Neural cell (in vitro differentiated cells): ENCODE measurements at regions not wholly inside any gene's neighbourhood (a gene's known extent, or its start where the extent isn't known, plus 50 kb on each side); places are given as distances from the start of the nearest gene placed in this dataset.

Experiments used
- H2AFZ ChIP-seq: fragments of 200-600, 300-800 bp; sonication (generic), shearing (Covaris generic); 2 replicates; pipeline ENCODE4 v1.6.0; 2014; ENCODE audit warnings: low read depth, mild to moderate bottlenecking, antibody characterized with exemption, low read length, moderate library complexity
- H3F3A ChIP-seq: fragments of 200-600 bp; shearing (Covaris generic); 2 replicates; pipeline ENCODE4 v1.6.1; 2016; ENCODE audit warnings: mild to moderate bottlenecking, moderate library complexity, mixed read lengths, antibody characterized with exemption, low read length; ENCODE audit not compliant: insufficient read depth, poor library complexity, severe bottlenecking
- H3K27ac ChIP-seq: fragments of 200-600, 300-800 bp; sonication (generic), shearing (Covaris generic); 2 replicates; pipeline ENCODE4 v1.5.1; 2014; ENCODE audit warnings: mild to moderate bottlenecking, low read length, moderate library complexity
- H3K27me3 ChIP-seq: fragments of 300-800, 200-600 bp; sonication (generic), shearing (Covaris generic); 2 replicates; pipeline ENCODE4 v1.6.0; 2014; ENCODE audit warnings: mild to moderate bottlenecking, low read depth, low read length, moderate library complexity; ENCODE audit not compliant: insufficient read depth
- H3K36me3 ChIP-seq: fragments of 300-800, 200-600 bp; sonication (generic), shearing (Covaris generic); 2 replicates; pipeline ENCODE4 v1.5.1; 2014; ENCODE audit warnings: mild to moderate bottlenecking, antibody characterized with exemption, low read length, moderate library complexity; ENCODE audit not compliant: insufficient read depth
- H3K4me2 ChIP-seq: fragments of 300-800, 200-600 bp; sonication (generic), shearing (Covaris generic); 2 replicates; pipeline ENCODE4 v1.6.0; 2014; ENCODE audit warnings: mild to moderate bottlenecking, low read length
- H3K4me3 ChIP-seq: fragments of 300-800, 200-600 bp; sonication (generic), shearing (Covaris generic); 2 replicates; pipeline ENCODE4 v1.5.1; 2014; ENCODE audit warnings: mild to moderate bottlenecking, low read length, moderate library complexity
- H3K79me2 ChIP-seq: fragments of 200-600 bp; shearing (Covaris generic); replicated peaks from 2 replicates; pipeline ENCODE4 v1.6.0; 2014; ENCODE audit warnings: mild to moderate bottlenecking, low read length, moderate library complexity; ENCODE audit not compliant: insufficient read depth
- H3K9ac ChIP-seq: fragments of 300-800, 200-600 bp; sonication (generic), shearing (Covaris generic); 2 replicates; pipeline ENCODE4 v1.6.1; 2016; ENCODE audit warnings: mild to moderate bottlenecking, low read length, mixed read lengths
- H3K9me2 ChIP-seq: fragments of 200-600 bp; shearing (Covaris generic); 2 replicates; pipeline ENCODE4 v1.6.1; 2016; ENCODE audit warnings: mild to moderate bottlenecking, low read length, mixed read lengths; ENCODE audit not compliant: insufficient read depth
- H3K9me3 ChIP-seq: fragments of 200-600, 300-800 bp; sonication (generic), shearing (Covaris generic); 2 replicates; pipeline ENCODE4 v1.6.1; 2016; ENCODE audit warnings: mild to moderate bottlenecking, mixed run types, low read length, moderate library complexity, mixed read lengths
- H4K20me1 ChIP-seq: fragments of 200-600 bp; shearing (Covaris generic); 2 replicates; pipeline ENCODE4 v1.6.1; 2016; ENCODE audit warnings: mild to moderate bottlenecking, mixed run types; ENCODE audit not compliant: insufficient read depth
- EP300 ChIP-seq: fragments of 450-650 bp; conservative IDR thresholded peaks from 2 replicates; pipeline ENCODE4 v1.6.1; 2014; ENCODE audit warnings: antibody characterized with exemption, mild to moderate bottlenecking, moderate library complexity; ENCODE audit not compliant: poor library complexity, severe bottlenecking
- EZH2 ChIP-seq: fragments of 200-600, 300-800 bp; shearing (Covaris generic), sonication (generic); IDR thresholded peaks from 2 replicates; pipeline ENCODE4 v1.6.1; 2014; ENCODE audit warnings: antibody characterized with exemption, low read length, borderline replicate concordance, mild to moderate bottlenecking; ENCODE audit not compliant: insufficient read depth, poor library complexity, severe bottlenecking
- MXI1 ChIP-seq: fragments of 450-650 bp; conservative IDR thresholded peaks from 2 replicates; pipeline ENCODE4 v1.6.1; 2014; ENCODE audit warnings: antibody characterized with exemption, mild to moderate bottlenecking; ENCODE audit not compliant: poor library complexity, severe bottlenecking
- POLR2AphosphoS5 ChIP-seq: IDR thresholded peaks from 2 replicates; pipeline ENCODE4 v1.6.1; 2012
- RAD21 ChIP-seq: fragments of 450-650 bp; conservative IDR thresholded peaks from 2 replicates; pipeline ENCODE4 v1.6.1; 2014; ENCODE audit warnings: antibody characterized with exemption, mild to moderate bottlenecking, moderate library complexity
- SMC3 ChIP-seq: fragments of 450-650 bp; conservative IDR thresholded peaks from 2 replicates; pipeline ENCODE4 v1.6.1; 2014; ENCODE audit warnings: antibody characterized with exemption, mild to moderate bottlenecking, moderate library complexity; ENCODE audit not compliant: poor library complexity
- TAF1 ChIP-seq: IDR thresholded peaks from 2 replicates; pipeline ENCODE4 v1.6.1; 2012; ENCODE audit warnings: low read depth
- TF ChIP-seq, protein P1 (sequence below): fragments of 450-650 bp; IDR thresholded peaks from 2 replicates; pipeline ENCODE4 v1.5.1; 2014; ENCODE audit warnings: antibody characterized with exemption, mild to moderate bottlenecking, moderate library complexity; ENCODE audit not compliant: poor library complexity, severe bottlenecking
- TF ChIP-seq, protein P2 (sequence below): IDR thresholded peaks from 2 replicates; pipeline ENCODE4 v1.6.1; 2012; ENCODE audit warnings: borderline replicate concordance

DNA sequence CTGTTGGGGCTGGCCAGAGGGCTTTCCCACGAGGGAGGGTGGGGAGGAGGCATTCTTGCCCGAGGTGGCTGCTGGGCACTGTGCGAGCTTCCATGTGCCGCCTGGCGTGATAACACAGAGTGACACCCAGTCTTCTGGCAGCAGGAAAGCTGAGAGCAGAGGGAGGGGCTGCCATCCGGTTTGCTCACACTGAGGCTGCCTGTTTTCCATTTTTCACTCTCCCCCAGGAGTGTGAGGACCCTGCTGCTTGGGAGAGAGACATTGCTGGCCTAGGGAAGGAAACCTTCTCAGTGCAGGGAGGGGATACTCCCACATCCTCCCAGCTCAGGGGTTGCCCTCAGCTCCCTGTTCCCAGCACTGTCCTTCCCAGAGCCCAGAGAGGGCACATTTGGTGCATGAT is 73.1 kb downstream of the INHBB start:
- no peak for TF ChIP-seq EP300
- TF ChIP-seq, protein P1, sequence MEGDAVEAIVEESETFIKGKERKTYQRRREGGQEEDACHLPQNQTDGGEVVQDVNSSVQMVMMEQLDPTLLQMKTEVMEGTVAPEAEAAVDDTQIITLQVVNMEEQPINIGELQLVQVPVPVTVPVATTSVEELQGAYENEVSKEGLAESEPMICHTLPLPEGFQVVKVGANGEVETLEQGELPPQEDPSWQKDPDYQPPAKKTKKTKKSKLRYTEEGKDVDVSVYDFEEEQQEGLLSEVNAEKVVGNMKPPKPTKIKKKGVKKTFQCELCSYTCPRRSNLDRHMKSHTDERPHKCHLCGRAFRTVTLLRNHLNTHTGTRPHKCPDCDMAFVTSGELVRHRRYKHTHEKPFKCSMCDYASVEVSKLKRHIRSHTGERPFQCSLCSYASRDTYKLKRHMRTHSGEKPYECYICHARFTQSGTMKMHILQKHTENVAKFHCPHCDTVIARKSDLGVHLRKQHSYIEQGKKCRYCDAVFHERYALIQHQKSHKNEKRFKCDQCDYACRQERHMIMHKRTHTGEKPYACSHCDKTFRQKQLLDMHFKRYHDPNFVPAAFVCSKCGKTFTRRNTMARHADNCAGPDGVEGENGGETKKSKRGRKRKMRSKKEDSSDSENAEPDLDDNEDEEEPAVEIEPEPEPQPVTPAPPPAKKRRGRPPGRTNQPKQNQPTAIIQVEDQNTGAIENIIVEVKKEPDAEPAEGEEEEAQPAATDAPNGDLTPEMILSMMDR, result no peak
- no peak for TF ChIP-seq RAD21
- TF ChIP-seq POLR2AphosphoS5, result no peak
- Histone ChIP-seq H4K20me1 (no peaks in the 10 kb centered on the region), H3K27ac (no peak overlapping the region), H3K27me3 (no peaks in the 10 kb centered on the region), H3K9me3 (no peaks in the 10 kb centered on the region), H3K4me3 (no peak overlapping the region), H3F3A (no peaks in the 10 kb centered on the region), H3K36me3 (no peaks in the 10 kb centered on the region), H3K79me2 (no peaks in the 10 kb centered on the region), H2AFZ (no peak overlapping the region), H3K9me2 (no peaks in the 10 kb centered on the region), H3K4me2 (no peak overlapping the region), H3K9ac (no peak overlapping the region)

DNA sequence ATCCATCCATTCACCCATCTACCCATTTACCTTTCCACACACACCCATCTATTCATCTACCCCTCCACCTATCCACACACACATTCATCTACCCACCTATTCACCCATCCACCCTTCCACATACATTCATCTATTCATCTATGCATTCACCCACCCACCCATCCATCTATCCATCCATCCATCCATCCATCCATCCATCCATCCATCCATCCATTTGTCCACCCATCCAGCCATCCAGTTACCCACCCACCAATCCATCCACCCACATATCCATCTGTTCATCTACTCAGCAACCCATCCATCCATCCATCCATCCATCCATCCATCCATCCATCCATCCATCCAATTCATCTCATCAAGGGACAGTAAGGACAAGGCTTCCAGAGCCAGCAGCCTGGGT is 74.0 kb downstream of the INHBB start:
- Histone ChIP-seq H3K9me2 (no peaks in the 10 kb centered on the region), H3K27ac (no peak overlapping the region), H4K20me1 (no peaks in the 10 kb centered on the region), H3K9me3 (no peaks in the 10 kb centered on the region), H3K9ac (no peak overlapping the region), H3K4me3 (no peak overlapping the region), H3F3A (no peaks in the 10 kb centered on the region), H3K36me3 (no peaks in the 10 kb centered on the region), H3K27me3 (no peaks in the 10 kb centered on the region), H2AFZ (no peak overlapping the region), H3K79me2 (no peaks in the 10 kb centered on the region), H3K4me2 (no peak overlapping the region)
- TF ChIP-seq, protein P2, sequence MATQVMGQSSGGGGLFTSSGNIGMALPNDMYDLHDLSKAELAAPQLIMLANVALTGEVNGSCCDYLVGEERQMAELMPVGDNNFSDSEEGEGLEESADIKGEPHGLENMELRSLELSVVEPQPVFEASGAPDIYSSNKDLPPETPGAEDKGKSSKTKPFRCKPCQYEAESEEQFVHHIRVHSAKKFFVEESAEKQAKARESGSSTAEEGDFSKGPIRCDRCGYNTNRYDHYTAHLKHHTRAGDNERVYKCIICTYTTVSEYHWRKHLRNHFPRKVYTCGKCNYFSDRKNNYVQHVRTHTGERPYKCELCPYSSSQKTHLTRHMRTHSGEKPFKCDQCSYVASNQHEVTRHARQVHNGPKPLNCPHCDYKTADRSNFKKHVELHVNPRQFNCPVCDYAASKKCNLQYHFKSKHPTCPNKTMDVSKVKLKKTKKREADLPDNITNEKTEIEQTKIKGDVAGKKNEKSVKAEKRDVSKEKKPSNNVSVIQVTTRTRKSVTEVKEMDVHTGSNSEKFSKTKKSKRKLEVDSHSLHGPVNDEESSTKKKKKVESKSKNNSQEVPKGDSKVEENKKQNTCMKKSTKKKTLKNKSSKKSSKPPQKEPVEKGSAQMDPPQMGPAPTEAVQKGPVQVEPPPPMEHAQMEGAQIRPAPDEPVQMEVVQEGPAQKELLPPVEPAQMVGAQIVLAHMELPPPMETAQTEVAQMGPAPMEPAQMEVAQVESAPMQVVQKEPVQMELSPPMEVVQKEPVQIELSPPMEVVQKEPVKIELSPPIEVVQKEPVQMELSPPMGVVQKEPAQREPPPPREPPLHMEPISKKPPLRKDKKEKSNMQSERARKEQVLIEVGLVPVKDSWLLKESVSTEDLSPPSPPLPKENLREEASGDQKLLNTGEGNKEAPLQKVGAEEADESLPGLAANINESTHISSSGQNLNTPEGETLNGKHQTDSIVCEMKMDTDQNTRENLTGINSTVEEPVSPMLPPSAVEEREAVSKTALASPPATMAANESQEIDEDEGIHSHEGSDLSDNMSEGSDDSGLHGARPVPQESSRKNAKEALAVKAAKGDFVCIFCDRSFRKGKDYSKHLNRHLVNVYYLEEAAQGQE, result no peak
- TF ChIP-seq POLR2AphosphoS5 (no peak), RAD21 (no peak), EZH2 (no peak), EP300 (no peak), MXI1 (no peak), TAF1 (no peak), SMC3 (no peak)
- TF ChIP-seq, protein P1, result no peak
